GM12872 (cell line): ENCODE measurements at regions not wholly inside any gene's neighbourhood (a gene's known extent, or its start where the extent isn't known, plus 50 kb on each side); places are given as distances from the start of the nearest gene placed in this dataset.

ENCODE experiments used
- CTCF ChIP-seq: IDR thresholded peaks from 3 replicates; pipeline ENCODE4 v1.5.1; 2011; ENCODE audit warnings: low read depth, mild to moderate bottlenecking, low read length, moderate library complexity; ENCODE audit not compliant: insufficient read depth

GRCh38 chr3:197362081-197362480 lies 63.7 kb upstream of the DLG1 start:
- no peak for TF ChIP-seq CTCF

DNA sequence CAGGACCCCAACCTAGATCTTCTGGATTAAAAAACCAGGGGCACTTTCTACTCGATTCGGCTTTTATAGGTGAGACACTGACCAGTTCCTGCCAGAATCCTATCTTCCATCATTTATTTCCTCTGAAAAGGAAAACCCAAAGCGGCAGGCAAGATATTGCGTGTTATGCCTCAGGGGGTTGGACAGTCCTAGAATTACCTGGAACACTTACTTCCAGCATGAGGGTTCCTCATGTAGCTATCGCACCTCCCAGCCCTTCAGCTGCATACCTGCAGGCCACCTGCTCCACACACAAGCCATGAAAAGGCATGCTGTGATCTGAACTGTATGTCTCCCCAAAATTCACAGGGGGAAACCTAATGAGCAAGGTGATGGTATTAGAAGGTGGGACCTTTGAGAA lies 58.3 kb upstream of the DLG1 start:
- TF ChIP-seq CTCF: no peak

GRCh38 chr3:197356275-197356674 lies 57.9 kb upstream of the DLG1 start:
- no peak for TF ChIP-seq CTCF

DNA sequence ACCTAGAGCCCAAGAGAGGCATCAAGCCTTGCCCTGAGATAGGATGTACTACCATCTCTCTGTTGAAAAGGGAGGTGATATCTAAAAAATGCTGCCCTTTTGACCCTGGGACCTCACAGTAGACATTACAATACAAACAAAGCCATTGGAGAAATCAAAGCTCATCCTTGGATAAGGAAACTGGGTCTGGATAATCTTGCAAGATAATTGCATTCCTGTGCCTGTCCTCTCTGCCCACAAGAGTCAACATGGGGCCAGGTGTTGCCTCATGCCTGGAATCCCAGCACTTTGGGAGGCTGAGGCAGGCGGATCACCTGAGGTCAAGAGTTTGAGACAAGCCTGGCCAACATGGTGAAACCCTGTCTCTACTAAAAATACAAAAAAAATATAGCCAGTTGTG lies 57.3 kb upstream of the DLG1 start:
- no peak for TF ChIP-seq CTCF

DNA sequence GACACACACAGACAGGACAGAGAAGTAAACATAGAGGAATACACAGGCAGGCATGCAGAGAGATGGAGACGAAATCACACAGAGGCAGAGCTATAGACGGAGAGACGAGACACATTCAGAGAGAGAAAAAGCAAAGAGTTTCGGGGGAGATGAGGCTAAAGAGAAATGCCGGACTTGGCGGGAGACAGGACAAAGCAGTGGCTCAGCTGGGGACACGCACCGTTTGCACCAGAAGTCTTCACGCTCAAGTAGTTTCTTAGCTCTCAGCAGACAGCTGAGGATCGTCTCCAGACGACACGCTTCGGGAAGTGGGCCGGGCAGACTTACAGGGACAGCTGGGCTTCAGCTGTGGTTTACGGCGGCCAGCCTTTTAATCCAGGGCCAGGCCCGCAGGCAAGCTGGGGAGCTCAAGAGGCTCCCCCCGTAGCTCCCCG lies 56.2 kb upstream of the DLG1 start:
- TF ChIP-seq CTCF: no peak

DNA sequence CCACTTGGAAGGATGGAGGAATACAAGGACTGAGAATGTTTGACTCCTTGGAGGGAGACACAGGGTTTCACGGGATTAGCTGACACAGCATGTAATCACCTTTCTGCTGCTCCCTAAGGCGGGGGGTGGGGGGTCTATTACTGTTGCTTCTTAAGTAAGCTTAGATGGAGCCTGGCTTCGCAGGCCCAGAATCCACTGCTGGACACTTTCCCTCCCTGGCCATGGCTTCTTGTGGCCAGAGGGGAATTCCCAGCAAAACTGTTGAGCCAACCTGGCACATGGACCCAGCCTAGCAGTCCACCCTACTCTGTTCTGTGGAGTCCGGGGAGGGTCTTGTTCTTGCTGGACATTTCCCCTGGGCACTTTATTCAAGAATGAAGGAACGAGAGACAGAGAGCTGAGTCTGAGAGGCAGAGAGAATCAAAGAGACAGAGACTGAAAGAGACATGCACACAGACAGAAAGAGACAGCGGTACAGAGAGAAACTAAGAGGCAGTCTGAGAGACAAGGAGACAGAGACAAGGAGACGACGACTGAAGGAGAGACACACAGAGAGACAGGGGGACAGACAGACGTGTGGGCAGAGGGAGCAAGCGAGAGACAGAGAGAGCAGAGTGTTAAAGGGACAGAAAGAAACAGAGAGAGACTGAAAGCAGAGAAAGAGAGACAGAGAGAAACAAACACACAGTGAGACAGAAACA lies 55.6 kb upstream of the DLG1 start:
- no peak for TF ChIP-seq CTCF

GRCh38 chr3:197353001-197353866 lies 54.8 kb upstream of the DLG1 start:
- no peak for TF ChIP-seq CTCF
